M059J (cell line): ENCODE measurements at regions not wholly inside any gene's neighbourhood (a gene's known extent, or its start where the extent isn't known, plus 50 kb on each side); places are given as distances from the start of the nearest gene placed in this dataset.
"Not testable (repeated sequence)": the region's sequence is repeated elsewhere in the genome, so short reads cannot be mapped to it uniquely, and the experiment has no call there.

Experiments used
- DNase-seq: peaks from one replicate; pipeline ENCODE4 v3.0.0-alpha.2; 2012; ENCODE audit warnings: low read depth

GRCh38 chr22:26967282-26967681 lies 309.9 kb downstream of the MIAT start:
- DNase-seq, result no peak

DNA sequence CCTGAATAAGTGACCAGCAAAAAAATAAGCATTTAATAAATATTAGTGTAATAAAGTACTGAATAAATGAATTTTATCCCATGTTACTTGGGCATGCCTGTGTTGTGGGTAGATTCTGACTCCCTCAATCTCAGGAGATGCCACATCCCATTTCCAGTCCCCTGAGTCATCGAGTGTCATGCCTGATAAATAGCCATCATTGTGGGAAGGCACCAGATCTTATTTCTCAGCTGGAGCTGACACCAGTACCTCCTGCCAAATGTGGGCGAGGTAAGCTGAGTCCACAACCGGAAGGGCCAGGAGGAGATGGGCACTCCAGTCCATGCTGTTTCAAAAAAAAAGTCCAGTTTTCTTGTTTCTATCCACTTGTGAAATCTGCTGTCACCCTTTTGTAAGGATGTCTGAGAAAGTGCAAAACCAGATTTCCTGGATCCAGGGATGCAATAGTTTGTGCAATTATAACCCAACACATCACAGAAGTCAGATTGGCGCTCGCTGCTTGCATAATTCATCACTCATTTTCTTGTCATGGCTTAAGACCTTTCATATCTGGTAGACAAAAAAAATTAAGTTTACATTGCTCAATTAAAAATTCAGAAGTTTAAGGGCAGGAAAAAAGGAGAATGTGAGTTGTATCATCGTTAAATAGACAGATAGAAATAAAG lies 311.6 kb downstream of the MIAT start:
- DNase-seq, result peak; percentile 86

DNA sequence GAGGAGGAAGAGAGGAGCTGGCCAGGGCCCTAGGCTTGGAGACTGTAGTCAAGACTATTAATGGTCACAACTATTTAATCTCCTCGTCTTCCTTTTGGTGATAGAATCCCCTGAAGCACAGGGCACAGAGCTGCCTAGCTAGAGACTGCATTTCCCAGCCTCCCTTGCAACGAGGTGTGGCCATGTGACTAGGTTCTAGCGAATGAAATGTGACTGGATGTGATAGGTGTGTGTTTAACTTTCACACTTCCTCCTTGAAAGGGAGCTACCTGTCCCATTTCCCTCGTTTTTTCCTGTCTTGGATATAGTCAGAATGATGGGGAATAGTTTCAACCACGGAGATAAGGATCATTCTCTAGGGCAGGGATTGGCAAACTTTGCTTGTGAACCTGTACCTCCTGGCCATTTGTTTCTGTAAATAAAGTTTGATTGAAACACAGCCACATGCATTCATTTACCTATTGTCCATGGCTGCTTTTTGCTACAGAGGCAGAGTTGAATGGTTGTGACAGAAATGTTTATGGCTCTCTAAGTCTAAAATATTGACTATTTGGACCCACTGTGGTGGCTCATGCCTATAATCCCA lies 313.5 kb downstream of the MIAT start:
- no peak for DNase-seq

- peak; percentile 64 for DNase-seq
These were observed 314.9 kb downstream of the MIAT start for GRCh38 chr22:26972286-26972685.

- DNase-seq, result not testable (repeated sequence)
These were observed 315.5 kb downstream of the MIAT start for GRCh38 chr22:26972915-26973314.

DNA sequence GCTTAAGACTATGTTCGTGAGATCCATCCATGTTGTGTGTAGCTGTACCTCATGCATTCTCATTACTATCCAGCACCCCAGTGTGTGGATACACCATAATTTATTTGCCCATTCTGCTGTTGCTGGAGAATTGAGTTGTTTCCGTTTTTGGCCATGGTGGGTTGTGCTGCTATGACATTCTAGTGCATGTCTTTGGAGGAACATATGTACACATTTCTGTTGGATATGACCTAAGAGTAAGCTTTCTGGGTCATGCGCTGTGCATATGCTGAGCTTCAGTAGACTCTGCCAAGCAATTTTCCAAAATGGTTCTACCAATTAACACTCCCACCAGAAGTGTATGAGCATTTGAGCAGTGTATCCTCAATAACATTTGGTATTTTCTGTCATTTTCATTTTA lies 316.6 kb downstream of the MIAT start:
- no peak for DNase-seq

DNA sequence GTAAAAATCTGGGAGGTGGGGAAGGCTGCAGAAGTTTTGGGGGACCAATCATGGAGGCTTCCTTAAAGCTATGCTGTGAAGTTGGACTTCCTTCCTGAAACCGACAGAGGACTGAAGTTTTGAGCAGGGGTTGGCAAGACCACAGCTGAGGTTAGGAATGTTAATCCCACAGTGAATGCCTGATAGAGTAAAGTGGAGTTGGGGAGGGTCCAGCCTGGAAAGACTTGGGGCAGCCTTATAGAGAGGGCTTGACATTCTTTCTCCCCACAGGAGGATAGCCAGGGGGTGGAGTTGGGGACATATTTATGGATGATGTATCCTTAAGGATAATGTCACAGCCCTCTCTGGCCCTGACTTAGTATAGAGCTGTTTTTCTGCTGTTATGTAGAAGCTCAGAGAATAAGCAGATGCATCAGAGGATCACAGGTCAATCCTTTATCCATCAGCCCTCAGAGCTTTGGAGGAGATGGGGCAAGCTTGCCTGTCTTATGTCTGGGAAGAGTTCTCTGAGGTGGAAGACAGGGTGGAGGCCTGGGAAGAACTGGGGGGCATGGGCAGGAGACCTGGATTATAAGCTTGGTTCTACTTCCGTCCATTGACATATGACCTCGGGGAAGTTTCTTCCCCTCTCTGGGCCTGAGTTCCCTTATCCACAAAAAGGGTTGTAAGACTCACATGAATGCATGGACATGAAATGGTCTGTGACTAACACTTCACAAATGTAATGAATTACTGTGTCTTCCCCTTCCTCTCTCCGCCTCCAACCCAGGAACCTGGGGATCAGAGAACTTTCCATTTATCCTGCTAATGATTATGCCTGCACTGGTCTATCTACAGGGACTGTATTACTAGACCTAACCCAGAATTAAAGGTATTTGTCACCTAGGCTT lies 317.8 kb downstream of the MIAT start:
- peak; percentile 58 for DNase-seq

DNA sequence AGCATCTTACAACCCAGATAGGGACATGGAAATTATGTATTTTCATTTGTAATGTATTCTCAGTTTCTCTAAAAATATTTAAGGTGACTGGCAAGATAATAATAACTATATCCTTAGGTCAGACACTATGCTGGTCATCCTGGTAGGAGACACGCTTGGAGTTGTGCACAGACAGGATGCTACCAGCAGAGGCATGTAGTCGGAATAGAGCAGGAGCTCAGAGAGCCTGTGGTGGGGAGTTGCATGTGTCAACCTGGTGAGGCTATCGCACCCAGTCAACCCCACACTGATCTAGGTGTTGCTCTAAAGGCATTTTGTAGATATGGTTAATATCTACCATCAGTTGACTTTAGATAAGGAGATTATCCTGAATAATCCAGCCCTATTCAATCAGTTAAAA lies 318.5 kb downstream of the MIAT start:
- no peak for DNase-seq

DNA sequence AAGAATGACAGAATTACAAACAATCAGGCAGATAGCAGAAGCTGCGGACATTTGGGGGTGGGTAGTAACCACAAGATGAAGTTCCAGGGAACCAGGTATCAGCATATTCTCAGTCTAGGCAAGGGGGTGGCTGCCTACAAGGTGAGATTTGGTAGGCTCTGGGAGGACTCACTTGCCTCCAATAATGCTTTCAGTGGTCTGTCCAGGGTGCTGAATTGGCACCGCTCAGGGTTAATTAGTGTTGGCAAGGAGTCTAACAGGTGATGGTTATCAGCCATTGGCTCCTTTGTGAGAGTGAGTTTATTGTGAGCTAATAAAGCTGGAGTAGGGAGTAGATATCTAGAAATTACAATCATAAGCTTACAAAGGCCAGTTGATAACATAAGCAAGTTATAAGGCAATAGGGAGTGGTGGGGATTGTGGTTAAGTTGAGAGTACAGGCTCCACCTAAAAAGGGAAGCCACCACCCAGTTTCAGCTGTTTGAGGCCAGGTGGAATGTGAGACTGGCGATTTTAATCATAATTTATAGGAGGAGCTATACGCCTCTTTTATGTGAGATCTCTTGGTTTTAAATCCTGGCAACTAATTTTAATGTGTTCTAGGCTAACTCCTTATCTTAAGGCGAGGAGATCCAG lies 320.5 kb downstream of the MIAT start:
- DNase-seq, result peak; percentile 8

GRCh38 chr22:26979294-26979693 lies 321.9 kb downstream of the MIAT start:
- DNase-seq, result peak; percentile 16

DNA sequence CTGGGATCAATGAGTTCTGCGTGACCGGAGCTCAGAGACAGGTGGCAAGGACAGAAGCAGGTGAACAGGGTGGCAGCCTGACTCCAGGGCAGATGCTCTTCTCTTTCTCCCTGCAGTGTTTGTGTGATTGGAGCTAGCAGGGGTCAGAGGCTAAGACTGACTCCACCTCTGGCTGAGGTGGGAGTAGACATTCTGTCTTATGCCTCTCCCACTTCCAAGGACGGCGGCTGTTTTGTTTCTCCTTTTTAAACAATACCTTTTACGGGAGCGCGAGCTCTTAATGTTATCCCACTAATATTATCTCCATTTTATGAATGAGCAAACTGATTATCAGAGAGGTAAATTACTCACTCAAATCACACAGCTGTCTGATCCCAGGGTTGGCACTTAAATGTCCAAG lies 323.7 kb downstream of the MIAT start:
- DNase-seq, result no peak

DNA sequence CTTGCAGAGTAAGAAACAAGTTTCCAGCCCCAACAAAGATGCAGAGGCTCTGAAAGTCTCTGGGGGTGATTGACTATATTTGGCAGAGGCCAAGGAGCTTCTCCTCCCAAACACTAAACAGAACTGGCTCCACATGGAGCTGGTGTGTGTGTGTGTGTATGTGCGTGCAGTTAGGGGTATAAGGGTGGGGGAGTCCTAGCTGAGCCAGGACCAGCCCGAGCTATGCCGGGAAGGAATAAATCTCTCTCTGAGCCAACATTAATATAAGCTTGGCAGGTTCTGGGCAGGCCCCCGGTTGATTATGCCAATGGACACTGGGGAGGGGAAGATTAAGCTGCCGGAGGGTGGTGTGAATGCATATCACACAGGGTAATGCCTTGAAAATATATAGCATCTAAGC lies 324.2 kb downstream of the MIAT start:
- DNase-seq, result no peak

DNA sequence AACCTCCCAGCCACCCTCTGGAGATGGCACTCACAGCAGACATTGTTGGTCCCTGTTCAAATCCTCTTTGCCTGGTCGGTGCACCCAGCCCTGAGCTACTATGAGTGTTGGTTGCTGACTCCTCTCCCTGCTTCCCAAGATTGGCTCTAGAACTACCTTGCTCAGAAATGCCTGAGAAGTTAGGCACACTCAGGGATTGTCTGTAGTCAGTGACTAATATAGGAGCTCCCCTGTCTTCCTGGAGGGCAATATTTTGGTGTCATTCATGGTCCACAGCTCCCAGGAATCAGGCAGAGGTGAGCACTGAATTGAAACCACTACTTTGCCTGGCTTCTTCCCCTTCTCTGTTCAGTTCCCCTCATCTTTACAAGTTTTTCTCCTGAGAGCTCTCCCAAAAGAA lies 325.9 kb downstream of the MIAT start:
- DNase-seq, result peak; percentile 39

DNA sequence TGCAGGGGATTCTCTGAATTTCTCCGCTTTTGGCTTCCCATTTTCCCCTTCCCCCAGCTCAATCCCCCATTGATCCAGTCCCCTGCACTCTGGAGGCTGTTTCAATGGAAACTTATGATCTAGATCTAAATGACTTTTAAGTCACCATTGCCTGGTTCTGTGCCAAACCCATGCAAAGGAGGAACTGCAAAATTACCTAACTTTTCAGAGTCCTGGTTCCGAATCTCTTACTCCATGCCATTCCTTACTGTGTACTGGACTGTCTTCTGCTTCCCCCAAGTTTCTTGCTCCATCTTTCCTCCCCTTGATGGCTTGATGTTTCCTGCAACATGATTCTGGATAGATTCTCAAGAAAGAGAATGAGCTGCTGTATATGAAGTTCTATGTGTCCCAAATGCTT lies 327.8 kb downstream of the MIAT start:
- no peak for DNase-seq

DNA sequence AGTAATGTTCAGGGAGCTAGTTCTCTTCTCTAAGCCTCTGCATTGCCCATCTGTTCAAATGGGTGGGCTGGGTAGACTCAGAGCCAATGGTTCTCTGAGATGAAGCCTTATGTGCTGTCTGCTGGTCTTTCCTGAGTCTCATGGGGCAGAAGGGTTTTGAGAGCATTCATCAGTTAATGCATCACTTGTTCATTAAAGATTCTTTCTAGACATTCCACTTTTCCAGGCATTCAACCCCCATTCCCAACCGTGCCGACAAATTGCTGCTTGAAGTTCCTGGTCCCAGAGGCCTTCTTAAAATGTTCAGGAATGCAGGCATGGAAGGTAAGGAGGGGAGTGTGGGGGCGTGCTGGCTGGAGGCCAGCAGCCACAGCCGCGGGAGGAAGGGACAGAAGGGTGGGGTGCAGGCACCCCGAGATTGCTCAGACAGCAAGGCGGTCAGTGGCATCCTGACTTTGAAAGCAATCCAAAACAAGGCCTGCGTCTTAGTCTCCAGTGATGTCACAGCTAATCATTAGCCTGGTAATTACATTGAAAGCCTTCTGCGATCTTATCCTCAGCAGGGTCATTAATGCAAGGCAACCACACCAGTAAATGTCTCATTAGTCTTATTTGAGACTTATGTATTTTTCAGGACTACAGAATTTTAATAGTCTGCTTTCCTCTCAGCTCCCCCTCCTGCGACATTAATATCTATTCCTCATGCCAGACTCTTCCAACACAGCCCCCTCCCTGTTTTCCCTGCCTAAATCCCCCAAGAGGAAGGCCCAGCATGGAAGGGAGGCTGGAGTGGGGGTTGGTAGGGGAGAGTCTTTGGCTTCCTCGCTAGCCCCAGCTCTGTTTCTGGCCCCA lies 328.8 kb downstream of the MIAT start:
- no peak for DNase-seq

DNA sequence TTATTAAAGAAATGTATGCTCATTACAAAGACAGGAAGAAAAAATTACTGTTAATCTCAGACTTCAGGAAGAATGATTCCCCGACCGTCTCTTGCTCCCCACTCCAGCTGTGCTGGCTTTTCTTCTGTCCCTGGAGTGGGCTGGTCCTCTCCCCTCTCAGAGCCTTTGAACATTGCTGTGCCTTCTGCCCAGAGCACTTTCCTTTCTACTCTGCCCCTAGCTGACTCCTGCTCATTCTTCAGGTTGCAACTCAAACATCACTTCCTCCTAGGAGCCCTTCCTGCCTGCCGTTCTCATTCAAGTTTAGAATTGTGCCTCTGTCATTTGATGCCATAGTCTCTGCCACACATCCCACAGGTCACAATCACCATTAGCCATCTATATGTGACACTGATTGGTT lies 329.5 kb downstream of the MIAT start:
- no peak for DNase-seq

GRCh38 chr22:26990503-26991189 lies 333.3 kb downstream of the MIAT start:
- DNase-seq, result no peak

- no peak for DNase-seq
These were observed 335.2 kb downstream of the MIAT start for GRCh38 chr22:26992556-26992955.

GRCh38 chr22:26993886-26994285 lies 336.5 kb downstream of the MIAT start:
- DNase-seq, result no peak

DNA sequence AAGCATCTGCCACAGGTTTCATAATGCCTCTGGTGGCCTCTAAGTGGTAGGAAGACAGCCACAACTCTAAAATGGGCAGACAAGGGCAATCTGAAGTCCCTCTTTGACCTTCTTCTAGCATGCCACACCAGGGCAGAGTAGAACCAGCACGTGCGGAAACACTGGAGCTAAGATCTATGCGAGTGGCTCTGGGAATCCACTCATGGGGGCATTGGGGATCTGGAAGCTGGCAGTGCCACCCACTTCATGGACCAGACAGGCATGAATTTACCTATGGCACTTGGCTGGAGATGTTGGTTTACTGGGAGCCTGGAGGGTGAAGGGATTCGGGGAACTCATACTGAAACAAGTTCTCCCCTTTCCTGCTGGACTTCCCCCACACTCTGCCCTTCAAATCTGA lies 337.4 kb downstream of the MIAT start:
- DNase-seq, result no peak

DNA sequence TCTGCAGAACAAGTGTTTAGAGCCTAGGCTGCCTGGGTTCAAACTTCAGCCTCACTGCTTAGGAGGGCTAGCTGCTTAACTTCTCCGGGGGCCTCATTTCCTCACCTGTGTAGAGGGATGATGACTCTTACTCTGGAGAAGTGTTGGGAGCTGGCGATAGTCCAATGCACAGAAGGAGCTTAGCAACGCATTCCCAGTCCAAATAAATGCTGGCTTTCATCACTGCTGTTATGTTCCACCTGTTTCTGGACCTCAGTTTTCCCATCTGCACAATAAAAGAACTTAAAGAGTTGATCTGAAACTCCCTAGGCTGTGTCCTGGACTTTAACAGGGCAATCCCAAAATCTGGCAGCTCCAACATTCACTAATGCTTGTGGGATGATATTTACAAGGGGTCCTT lies 337.8 kb downstream of the MIAT start:
- DNase-seq, result peak; percentile 21
